A549 (cell line): ENCODE measurements at regions not wholly inside any gene's neighbourhood (a gene's known extent, or its start where the extent isn't known, plus 50 kb on each side); places are given as distances from the start of the nearest gene placed in this dataset.

Experiments
- POLR2A ChIP-seq: IDR thresholded peaks from 2 replicates; pipeline ENCODE4 v1.6.1; 2012; ENCODE audit warnings: mild to moderate bottlenecking, low read length
- REST ChIP-seq: fragments of 200-600 bp; sonication (generic); IDR thresholded peaks from 2 replicates; pipeline ENCODE4 v1.6.1; 2016; ENCODE audit warnings: antibody characterized with exemption, mild to moderate bottlenecking, moderate library complexity
- TF ChIP-seq, protein P1 (sequence below): fragments of >200 bp; sonication (Bioruptor Twin); formaldehyde crosslinking; IDR thresholded peaks from 3 replicates; pipeline ENCODE4 v1.5.1; 2016

GRCh38 chr5:29230591-29230990 lies 1962.9 kb upstream of the CDH6 start:
- no peak for TF ChIP-seq POLR2A
- no peak for TF ChIP-seq REST
- TF ChIP-seq, protein P1, sequence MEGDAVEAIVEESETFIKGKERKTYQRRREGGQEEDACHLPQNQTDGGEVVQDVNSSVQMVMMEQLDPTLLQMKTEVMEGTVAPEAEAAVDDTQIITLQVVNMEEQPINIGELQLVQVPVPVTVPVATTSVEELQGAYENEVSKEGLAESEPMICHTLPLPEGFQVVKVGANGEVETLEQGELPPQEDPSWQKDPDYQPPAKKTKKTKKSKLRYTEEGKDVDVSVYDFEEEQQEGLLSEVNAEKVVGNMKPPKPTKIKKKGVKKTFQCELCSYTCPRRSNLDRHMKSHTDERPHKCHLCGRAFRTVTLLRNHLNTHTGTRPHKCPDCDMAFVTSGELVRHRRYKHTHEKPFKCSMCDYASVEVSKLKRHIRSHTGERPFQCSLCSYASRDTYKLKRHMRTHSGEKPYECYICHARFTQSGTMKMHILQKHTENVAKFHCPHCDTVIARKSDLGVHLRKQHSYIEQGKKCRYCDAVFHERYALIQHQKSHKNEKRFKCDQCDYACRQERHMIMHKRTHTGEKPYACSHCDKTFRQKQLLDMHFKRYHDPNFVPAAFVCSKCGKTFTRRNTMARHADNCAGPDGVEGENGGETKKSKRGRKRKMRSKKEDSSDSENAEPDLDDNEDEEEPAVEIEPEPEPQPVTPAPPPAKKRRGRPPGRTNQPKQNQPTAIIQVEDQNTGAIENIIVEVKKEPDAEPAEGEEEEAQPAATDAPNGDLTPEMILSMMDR, result no peak
